Heart right ventricle (tissue), 16 donors: ENCODE measurements at regions not wholly inside any gene's neighbourhood (a gene's known extent, or its start where the extent isn't known, plus 50 kb on each side); places are given as distances from the start of the nearest gene placed in this dataset.

Experiments used
- ATAC-seq, 8 donors: fragments of 200-7000 bp; cut with Tn5 transposase; one replicate each; pipeline ENCODE4 v1.9.1; 2020; ENCODE audit warnings: mild to moderate bottlenecking in 8 of 8, moderate library complexity in 8 of 8, moderate number of reproducible peaks in 1 of 8
- DNase-seq, 2 donors: peaks; one replicate each; pipeline ENCODE4 v3.0.0-alpha.2; 2020
- H3K27ac ChIP-seq, 10 donors: fragments of 200-600 bp; sonication (generic) in 2 of 10; one replicate each; pipeline versions ENCODE4 v1.5.0 to v1.8.0; 2020 to 2022; ENCODE audit warnings: mild to moderate bottlenecking in 3 of 10
- H3K27me3 ChIP-seq, 7 donors: fragments of 200-600 bp; one replicate each; pipeline ENCODE4 v1.8.0; 2021 to 2022; ENCODE audit warnings: mild to moderate bottlenecking in 2 of 7
- H3K36me3 ChIP-seq, 9 donors: fragments of 200-600 bp; sonication (generic) in 1 of 9; one replicate each; pipeline versions ENCODE4 v1.5.0 to v1.8.0; 2020 to 2022; ENCODE audit warnings: mild to moderate bottlenecking in 2 of 9
- H3K4me1 ChIP-seq, 9 donors: fragments of 200-600 bp; sonication (generic) in 1 of 9; one replicate each; pipeline versions ENCODE4 v1.5.0 to v1.8.0; 2020 to 2022; ENCODE audit warnings: mild to moderate bottlenecking in 4 of 9
- H3K4me3 ChIP-seq, 10 donors: fragments of 200-600 bp; sonication (generic) in 2 of 10; one replicate each; pipeline versions ENCODE4 v1.5.0 to v1.8.0; 2020 to 2022; ENCODE audit warnings: mild to moderate bottlenecking in 7 of 10, moderate library complexity in 2 of 10
- H3K9me3 ChIP-seq, 11 donors: fragments of 200-600 bp in 10 of 11; sonication (generic) in 2 of 11; one replicate each; pipeline versions ENCODE4 v1.5.0 to v1.8.0; 2013 to 2022; ENCODE audit warnings: mild to moderate bottlenecking in 2 of 11, control low read depth in 1 of 11, moderate library complexity in 1 of 11
- CTCF ChIP-seq, 9 donors: fragments of 200-600 bp; sonication (generic) in 2 of 9; IDR thresholded peaks; one replicate each; pipeline versions ENCODE4 v1.5.0 to v1.8.0; 2021 to 2022; ENCODE audit warnings: antibody characterized with exemption in 9 of 9, mild to moderate bottlenecking in 5 of 9, moderate library complexity in 1 of 9
- WGBS, 2 donors: extraction: QIAGEN DNeasy Blood & Tissue Kit; methylation state at CpG; one replicate each; pipeline ENCODE4 v1.1.7; 2013; ENCODE audit warnings: inconsistent platforms in 1 of 2; 5-methylcytosine and 5-hydroxymethylcytosine counted together
- intact Hi-C, 10 donors: fragments of 100-400 bp; cut with DNase I; formaldehyde crosslinking; loops; one replicate each; pipeline versions ENCODE4 v1.11.1 to v1.14.2; 2022
- donor health status: Arrhythmogenic right ventricular cardiomyopathy.
- donor health status: ischemic (EF 13 %, LVEDD 7.1; RV severe dilation, severe dysfunction).
- donor health status: healthy with polysubstance abuse.
- donor health status: DM: no; HTN: yes; CAD: no.
- donor health status: DM: no; HTN: no; CAD: no.
- donor health status: ischemic (EF 25% LVEDD 6.9; RV normal size, moderate dysfunction).
- donor health status: ischemic (EF 25% LVEDD 5.7; RV mildly dilated, moderate dysfunction).
- donor health status: healthy.
- donor health status: DM: yes; HTN: yes; CAD: no.
- donor health status: Ischemic cardiomyopathy.
- donor health status: ischemic (EF 35%, LVEDD 5.7; RV mildly dilated, moderate dysfunction).
- donor health status: nonischemic (EF 11% LVEDD 7.7; RV severe dilation, severe dysfunction).
- donor health status: DM: yes; HTN: yes; CAD: no.
- donor health status: PGD.
- donor health status: ischemic (EF 29% LVEDD 5.4; RV normal size, mild dysfunction).
- donor health status: nonischemic (EF 23%, LVEDD 6.1; RV moderate dilation, normal function).

- no peak for ATAC-seq
- no peak overlapping the region for H3K4me3 ChIP-seq
- no peaks in the 10 kb centered on the region for H3K36me3 ChIP-seq
- H3K9me3 ChIP-seq, result peaks cover 0 to 16% (median 8%) of the 10 kb centered on the region in 11 donors
- no peaks in the 10 kb centered on the region for H3K4me1 ChIP-seq
- 53 to 71% methylated on average over 10 of the region's 10 CpGs for WGBS, 2 donors
- H3K27ac ChIP-seq, result no peak overlapping the region
- no peak for DNase-seq
- no peak for TF ChIP-seq CTCF (IDR thresholded peaks at IDR 0.05)
- peaks cover 0 to 22% (median 0%) of the 10 kb centered on the region in 7 donors for H3K27me3 ChIP-seq
- intact Hi-C loops, result no loop called here
Measured at GRCh38 chr22:47240116-47240515, 477.7 kb downstream of the TBC1D22A start.

GRCh38 chr22:47239474-47239860 lies 477.0 kb downstream of the TBC1D22A start:
- Histone ChIP-seq H3K27me3 (peaks cover 0 to 20% (median 0%) of the 10 kb centered on the region in 7 donors), H3K27ac (no peak overlapping the region), H3K36me3 (no peaks in the 10 kb centered on the region), H3K4me1 (no peaks in the 10 kb centered on the region), H3K9me3 (peaks cover 0 to 17% (median 8%) of the 10 kb centered on the region in 11 donors), H3K4me3 (no peak overlapping the region)
- ATAC-seq (no peak), DNase-seq (no peak)
- TF ChIP-seq CTCF (IDR thresholded peaks at IDR 0.05), result no peak
- WGBS, 2 donors, result 66 to 67% methylated on average over 6 of the region's 6 CpGs
- intact Hi-C loops, result no loop called here

- H3K27me3 ChIP-seq, result peaks cover 0 to 19% (median 0%) of the 10 kb centered on the region in 7 donors
- TF ChIP-seq CTCF (IDR thresholded peaks at IDR 0.05), result no peak
- H3K27ac ChIP-seq, result no peak overlapping the region
- intact Hi-C loops, result no loop called here
- H3K36me3 ChIP-seq, result no peaks in the 10 kb centered on the region
- no peak for ATAC-seq
- DNase-seq, result no peak
- no peak overlapping the region for H3K4me3 ChIP-seq
- 62 to 65% methylated on average over 10 of the region's 10 CpGs for WGBS, 2 donors
- peaks cover 0 to 23% (median 10%) of the 10 kb centered on the region in 11 donors for H3K9me3 ChIP-seq
- H3K4me1 ChIP-seq, result no peaks in the 10 kb centered on the region
Measured at GRCh38 chr22:47238690-47239473, 476.4 kb downstream of the TBC1D22A start.

- Histone ChIP-seq H3K27ac (no peak overlapping the region), H3K9me3 (peaks cover 0 to 23% (median 15%) of the 10 kb centered on the region in 11 donors), H3K4me1 (no peaks in the 10 kb centered on the region), H3K4me3 (no peak overlapping the region), H3K27me3 (peaks cover 0 to 19% (median 0%) of the 10 kb centered on the region in 7 donors), H3K36me3 (no peaks in the 10 kb centered on the region)
- TF ChIP-seq CTCF (IDR thresholded peaks at IDR 0.05), result no peak
- 68 to 76% methylated on average over 7 of the region's 7 CpGs for WGBS, 2 donors
- intact Hi-C loops, result no loop called here
- DNase-seq, result no peak
- no peak for ATAC-seq
Measured at GRCh38 chr22:47237890-47238480, 475.5 kb downstream of the TBC1D22A start.
